HG03045 (cell line): ENCODE measurements at regions not wholly inside any gene's neighbourhood (a gene's known extent, or its start where the extent isn't known, plus 50 kb on each side); places are given as distances from the start of the nearest gene placed in this dataset.
"Not testable (repeated sequence)": the region's sequence is repeated elsewhere in the genome, so short reads cannot be mapped to it uniquely, and the experiment has no call there.

ENCODE experiments used
- ATAC-seq: cut with Tn5 transposase; IDR thresholded peaks from one replicate; pipeline ENCODE4 v1.9.1; 2021; ENCODE audit warnings: mild to moderate bottlenecking, moderate library complexity; ENCODE audit not compliant: unreplicated experiment

DNA sequence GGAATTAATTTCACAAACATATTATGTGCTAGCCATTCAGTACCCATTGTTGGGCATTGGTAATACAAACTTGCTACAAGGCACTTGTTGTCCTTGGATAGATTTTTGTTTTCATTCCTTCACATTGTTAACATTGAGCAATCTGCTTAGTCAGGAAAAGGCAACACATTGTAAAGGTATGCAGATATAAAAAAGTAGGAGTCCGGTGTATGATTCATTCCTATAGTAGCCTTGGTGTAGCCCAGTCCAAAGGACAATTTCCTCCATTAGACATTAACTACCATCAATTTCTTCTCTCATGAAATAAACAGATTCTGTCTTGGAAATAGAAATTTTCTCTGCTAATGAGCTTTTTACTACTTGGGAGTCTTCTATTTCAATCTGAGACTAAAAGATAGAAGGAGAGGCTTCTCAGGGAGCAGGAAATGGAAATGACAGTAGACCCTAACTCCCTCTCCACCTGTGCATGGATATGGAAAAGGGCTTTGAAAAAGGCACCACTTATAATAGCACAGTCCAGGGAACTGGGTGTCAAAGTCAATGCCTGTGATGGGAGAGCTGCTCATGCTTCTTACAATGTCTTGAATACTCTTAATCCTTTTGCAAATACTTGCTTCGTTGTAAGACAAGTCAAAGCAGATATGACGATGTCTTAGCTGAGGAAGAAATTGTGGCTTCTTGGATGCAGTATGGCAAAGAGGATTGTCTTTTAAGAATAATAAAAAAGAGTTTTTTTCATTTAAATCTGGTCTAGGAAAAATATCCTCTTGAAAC is 369.4 kb upstream of the CITED2 start:
- no peak for ATAC-seq

DNA sequence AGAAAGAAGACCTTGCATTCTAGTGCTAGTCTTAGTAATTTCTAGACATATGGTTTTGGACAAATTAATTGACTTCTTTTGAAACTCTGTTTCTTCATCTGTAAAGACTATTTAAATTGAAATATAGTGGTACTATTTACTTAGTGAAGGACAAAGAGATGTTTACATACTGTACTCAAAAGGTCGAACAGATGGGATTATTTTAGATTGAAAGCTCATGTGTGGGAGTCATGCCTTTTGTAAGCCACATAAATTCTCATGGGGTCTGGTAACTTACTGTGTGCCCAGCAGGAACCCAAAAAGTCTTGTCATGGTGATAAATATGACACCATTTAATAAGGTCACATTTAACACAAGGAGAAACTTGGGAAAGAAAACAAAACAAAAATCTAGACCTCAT is 368.2 kb upstream of the CITED2 start:
- no peak for ATAC-seq

DNA sequence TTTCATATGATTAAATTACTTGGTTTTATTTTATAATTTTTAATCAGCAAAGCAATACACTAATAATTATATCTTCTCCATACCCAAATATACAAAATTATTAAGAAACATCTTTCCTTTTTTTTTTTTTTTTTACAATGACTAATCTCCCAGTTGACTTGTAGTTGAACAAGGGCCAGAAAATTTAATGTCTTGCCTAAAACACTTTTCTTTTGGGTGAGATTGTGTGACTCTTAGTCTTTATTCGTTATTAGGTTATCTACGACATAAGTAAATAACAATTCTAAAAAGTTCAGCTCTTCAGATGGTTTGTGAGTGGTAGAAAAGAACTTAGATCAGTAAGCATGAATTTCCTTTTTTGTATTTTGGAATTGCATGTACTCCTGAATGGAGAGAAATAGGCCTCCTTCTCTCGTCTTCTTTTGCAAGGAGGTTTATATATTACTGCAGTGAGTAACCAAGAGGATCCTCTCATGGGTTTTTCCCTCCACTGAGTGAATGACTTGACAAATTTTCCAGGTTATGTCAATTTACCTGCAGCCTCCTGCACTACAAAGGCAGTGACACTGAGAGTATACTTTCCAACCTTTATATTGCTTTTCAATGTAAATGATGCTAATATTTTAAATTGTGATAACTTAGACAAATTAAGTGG is 364.5 kb upstream of the CITED2 start:
- no peak for ATAC-seq

DNA sequence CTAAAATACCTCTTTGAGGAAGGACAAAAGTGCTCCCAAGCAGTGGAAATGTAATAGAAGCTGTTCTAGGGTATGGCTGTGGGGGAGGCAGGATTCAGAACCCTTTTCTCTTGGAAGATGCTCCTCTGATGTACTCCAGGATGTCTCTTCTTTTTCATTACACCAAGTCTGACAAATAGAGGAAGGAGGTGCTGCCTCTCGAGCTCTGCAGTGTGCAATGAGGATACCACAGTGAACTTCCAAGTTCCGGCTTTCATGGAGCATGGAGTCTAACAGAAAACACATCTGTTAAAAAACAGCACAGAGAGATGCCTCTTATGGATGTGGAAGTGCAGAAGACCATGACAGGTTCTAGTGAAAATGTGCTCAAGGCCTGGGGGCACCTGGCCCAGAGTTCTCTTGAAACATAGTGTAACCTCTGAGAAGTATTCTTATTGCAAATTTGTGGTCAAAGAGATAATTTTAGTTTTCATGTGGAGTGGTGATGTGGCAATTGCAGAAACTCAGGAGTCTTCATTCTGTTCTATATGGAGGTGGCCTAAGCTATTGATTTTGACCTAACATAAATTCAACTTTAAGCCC is 362.0 kb upstream of the CITED2 start:
- peak; percentile 79 for ATAC-seq

DNA sequence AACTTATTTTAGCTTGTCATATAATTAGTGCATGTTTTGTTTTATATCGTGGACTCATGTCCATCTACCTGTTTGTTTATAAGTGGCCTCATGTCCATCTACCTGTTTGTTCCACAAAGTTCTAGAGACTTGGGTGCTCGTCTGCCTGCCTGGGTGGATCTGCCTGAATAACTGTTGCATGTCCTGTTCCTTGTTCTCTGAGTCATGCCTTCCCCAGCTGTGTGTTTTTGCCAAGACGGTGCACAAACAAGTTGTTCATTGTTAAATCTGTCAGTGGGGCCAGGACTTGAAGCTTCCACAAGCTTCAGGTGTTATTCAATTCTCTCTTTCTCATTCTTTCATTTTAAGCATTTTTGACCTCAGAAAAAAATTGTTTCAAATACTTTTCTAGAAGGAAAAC is 358.0 kb upstream of the CITED2 start:
- no peak for ATAC-seq

DNA sequence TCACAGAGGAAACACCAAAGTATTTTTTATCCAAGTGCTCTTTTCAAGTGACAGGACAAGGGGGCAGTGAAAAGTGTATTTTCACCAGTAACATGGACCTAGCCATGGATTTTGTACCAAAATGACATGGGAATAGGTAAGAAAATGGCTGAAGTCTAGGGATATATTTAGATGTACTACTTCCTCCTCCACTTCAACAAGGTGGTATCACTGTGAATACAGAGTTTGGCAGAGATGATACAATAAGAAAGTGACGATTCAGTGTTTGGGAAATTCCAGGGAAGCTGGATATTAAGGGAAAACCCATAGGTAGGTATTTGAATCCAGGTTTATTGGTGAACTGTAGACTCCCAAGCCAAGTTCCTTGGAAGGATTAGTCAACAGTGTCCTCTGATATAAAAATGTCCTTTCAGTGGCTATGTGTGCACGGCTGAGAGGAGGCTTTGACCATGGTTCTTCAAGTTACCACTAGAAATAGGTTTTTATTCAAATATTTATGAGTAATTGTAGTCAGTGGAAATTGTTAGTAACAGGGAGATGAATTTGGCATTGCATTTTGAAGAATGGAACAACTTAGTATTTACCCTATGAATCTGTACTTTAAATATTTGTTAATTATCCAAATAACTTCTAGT is 356.0 kb upstream of the CITED2 start:
- ATAC-seq: no peak

DNA sequence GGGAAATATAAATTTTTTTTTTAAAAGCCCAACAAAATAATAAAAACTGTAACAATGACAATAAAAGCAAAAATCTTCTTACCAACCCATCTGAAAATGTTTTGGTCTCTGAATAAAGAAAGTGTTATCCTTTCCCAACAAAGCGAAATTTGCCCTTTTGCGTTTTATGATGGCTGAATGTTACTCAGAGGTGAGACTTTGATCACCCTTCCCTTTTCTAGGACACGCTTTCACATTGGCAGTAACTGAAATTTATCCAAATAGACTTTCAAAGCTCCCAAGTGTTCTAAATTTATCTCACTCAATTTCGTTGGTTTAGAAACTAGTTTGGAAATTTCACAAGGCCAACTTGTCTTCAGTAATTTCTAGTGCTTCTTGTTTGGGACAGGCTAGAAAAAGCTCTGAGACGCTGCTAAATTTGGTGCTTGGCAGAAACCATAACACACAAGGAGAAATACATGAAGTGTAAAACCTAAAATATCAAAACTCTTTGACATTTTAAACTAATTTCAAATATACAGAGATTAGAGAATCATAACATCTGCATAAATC is 354.5 kb upstream of the CITED2 start:
- ATAC-seq: no peak

DNA sequence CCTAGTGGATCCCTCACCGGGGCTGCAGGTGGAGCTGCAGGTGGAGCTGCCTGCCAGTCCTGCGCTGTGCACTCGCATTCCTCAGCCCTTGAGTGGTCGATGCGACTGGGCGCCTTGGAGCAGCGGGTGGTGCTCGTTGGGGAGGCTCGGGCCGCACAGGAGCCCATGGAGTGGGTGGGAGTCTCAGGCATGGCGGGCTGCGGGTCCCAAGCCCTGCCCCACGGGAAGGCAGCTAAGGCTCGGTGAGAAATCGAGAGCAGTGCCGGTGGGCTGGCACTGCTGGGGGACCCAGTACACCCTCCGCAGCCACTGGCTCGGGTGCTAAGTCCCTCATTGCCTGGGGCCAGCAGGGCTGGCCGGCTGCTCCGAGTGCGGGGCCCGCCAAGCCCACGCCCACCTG is 351.8 kb upstream of the CITED2 start:
- ATAC-seq: not testable (repeated sequence)

DNA sequence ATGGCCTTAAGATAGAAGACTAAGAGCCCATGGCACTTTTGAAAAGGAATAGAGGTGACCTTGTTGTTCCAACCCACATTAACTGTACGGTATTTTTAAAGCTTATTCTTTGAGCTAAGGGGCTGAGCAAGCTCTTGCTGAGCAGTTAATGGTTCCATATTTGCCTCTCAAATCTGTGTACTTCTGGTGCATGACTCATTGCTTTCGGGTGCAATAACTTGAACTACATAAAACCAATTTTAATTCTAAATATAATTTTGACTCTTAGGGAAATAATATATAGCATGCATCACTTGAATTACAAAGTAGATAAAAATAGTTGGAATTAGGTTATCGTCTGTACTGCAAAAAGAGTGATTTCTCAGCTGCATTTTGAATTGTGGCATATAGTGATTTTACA is 348.1 kb upstream of the CITED2 start:
- no peak for ATAC-seq

DNA sequence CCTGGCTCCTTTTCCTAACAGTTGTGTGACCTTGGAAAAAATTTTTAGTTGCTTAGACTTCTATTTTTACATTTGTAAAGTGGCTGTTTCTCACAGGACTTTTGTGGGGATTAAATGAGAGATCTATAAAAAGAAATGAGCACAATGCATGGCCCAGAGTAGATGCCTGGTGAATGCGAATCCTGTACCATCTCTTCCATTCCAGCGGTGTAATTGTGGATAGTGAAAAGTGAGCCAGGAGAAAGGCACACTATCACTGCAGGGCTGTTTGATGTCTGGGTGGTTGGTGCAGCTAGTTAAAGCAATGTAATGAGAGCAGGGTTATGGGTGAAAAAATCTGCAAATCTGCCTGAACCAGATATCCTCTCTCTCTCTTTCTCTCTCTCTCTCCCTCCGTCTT is 347.5 kb upstream of the CITED2 start:
- ATAC-seq: no peak

DNA sequence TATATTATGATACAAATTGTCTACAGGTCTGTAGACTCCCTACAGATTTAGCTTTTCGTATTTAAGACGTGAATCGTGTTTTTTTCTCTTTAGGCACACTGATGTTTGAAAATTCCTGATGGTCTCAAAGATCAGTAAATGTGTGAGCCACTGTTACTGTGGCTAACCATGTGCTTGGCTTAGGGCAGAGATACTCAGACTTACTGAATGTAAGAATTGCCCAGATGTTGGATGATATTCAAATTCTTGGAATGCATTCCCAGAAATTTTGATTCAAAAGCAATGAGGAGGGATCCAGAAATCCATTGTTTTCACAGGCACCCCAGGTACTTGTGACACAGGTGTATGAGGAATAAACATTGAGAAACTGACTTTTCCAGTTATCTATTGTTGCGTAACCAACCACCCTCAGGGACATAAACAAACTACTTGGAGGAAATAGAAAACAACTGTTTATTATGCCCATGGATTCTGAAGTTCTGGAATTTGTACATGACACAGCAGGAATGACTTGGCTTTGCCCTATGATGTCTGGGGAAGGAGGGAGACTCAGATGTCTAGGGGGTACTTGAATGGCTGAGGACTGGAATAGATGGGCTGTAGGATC is 339.6 kb upstream of the CITED2 start:
- ATAC-seq: no peak

DNA sequence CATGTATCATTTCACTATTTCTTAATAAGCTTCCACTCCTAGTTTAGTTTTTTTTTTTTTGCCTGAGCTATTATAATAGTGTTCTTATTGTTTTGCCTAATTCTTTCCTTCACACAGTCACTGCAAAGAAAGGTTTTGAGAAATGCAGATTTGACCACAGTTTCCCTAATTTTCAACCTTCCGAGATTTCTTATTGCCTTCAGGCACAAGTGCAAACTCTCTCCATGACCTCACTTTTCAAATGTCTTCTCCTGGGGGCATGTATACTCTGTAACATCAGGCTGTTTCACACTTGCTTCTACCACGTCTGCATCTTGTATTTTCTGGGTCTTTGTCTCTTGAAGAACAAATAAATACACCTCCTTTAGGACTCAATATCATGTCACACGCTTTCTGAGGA is 339.0 kb upstream of the CITED2 start:
- no peak for ATAC-seq

DNA sequence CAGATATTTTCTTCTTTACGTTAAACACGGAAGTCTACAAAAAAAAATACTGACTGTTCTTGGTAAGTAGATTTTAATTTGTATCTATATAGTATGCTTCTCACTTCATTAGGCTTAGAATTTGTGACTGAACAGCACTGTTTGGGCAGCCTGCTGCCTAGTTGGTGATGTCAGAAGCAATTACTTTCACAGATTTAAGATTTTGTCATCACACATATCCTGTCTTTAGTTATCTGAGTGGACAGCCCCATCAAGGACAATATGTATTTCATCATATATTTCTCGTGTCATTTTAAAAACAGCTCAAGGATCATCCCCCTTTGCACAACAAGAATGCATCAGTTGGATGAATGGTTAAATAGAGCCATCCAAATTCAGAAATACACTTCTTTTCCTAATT is 338.4 kb upstream of the CITED2 start:
- ATAC-seq: no peak

DNA sequence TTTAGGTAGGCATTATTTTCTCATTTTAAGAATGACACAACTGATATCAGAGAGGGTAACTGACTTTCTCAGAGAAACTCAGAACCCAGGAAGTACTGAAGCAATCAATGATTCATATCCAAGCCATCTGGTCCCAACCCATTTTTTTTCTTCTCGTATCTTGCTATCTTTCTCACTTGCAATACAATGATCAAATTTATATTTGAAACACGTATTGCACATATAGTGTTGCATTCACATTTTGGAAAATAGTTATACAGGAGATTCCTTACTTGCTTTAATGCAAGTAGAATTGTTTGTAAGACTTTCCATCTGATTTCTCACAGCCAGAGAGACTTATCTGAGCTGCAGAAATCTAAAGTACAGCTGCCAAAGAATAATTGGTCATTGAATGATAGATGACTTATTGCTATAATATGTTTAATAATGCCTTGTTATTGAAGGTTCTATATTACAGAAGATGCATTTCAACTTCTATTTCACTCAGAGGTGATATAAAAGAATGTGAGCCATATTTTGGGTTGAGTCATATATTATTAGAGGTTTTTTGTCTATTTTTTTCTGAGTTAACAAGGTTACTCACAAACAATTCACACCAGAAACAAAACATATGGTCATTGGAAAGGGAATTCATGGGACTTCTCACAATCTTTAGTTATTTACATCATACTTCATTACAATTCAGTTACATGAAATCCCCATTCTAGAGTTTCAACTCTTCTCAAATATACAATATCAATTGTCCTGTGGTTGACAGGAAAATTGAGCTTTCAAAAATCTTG is 337.5 kb upstream of the CITED2 start:
- ATAC-seq: no peak

DNA sequence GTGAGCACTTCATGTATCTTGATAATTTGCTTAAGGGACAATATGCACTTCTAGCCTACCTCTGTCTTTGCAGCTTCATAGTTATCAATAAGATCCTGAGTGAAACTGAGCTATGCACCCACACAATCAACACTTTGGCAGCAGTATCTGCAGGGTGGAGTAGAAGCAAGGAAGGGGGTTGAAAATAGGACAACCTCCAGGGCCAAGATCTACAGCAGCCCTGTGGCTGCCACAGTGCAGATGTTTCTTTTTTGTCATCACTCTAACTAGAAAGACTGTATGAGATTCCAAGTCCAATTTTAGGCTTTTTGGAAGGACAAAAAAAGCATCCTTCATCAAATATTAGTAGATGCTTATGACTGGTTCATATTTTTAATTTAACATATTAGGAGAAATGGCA is 336.1 kb upstream of the CITED2 start:
- no peak for ATAC-seq

DNA sequence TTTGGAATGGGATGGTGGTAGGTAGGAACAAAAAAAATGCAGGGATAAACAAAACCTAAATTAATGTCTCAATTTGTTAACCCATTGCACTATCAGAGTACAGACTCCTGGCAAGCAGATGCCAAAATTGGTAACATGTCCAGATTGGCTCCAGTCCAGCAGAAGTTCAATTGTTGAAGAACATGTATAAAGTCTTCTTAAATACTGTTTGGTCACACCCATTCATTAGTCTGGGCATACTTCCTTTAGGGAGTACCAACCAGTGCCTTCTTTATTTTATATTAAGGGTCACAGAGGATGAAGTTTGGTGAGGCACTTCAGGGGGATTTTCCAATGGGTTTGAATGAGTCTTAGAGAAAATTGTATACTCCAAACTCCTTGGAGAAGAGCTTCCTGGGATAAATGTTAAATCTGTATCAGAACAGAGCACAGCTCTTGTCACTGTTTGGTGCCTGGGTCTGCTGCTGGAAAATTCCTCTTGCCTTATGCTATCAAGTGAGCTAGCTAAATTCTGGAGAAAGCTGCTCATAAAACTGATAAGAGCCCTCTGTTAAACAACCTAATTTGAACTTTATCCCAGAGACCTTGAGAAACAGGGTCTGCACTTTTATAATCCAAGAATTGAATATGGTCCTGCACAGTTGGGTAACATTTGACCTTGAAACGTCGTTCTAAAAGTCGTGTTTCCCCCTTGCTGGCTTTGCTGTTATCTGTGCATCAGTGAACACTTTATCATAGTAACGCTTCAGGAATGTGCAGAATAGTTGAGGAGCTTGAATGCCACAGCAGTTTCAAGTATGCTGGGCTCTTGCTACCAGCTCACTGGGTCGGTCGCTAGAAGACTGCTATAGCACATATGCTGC is 334.1 kb upstream of the CITED2 start:
- no peak for ATAC-seq

DNA sequence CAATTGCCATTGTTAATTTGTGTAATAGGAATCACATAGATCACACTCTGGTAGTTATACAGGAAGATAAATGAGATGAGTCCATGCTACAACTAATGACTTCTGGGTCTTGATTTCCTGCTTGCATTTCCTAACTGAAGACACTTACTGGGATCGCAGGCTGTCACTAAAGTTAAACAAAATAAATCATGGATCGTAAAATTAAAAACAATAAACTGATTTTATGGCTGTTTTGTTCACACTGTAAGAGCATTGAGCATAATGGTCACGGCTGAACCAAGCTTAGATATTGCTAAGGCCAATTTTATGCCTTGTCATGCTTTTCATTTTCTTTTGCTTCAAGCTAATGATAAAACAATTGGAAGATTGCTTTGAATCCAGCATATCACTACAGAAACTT is 332.5 kb upstream of the CITED2 start:
- no peak for ATAC-seq

DNA sequence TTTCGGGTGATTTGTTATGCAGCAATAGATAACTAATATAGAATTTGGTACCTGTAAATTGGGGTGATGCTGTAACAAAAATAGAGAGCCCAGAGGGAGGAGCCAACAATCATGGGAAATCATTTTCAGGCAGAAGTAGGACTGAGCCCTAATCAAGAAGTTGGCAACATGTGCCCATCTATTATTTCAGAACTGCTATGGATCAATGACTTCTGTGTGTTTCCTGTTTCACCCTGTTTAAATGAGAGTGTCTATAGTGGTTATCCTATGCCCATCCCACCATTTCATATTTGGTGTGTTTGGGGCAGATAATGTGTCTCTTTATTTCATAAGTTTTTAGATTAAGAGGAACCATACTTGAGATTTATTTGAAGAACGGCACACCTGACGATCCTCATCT is 330.8 kb upstream of the CITED2 start:
- no peak for ATAC-seq

DNA sequence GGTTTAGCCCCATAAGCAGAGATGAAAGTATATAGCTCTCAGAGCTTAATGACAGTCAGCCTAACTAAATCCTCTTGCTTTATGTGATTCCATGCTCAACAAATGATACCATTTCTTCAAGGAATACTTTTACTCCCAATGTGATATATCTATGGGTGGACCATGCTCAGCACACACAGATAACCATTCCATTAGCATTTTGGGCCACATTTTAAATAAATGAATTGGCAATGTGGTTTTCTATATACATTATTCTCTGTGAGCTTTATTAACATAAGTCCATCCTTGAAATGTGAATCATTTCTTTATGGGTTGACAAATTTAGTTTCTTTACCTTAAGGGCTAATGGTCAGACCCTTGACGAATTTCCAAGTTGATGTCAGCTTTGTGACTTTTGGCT is 329.3 kb upstream of the CITED2 start:
- ATAC-seq: no peak

DNA sequence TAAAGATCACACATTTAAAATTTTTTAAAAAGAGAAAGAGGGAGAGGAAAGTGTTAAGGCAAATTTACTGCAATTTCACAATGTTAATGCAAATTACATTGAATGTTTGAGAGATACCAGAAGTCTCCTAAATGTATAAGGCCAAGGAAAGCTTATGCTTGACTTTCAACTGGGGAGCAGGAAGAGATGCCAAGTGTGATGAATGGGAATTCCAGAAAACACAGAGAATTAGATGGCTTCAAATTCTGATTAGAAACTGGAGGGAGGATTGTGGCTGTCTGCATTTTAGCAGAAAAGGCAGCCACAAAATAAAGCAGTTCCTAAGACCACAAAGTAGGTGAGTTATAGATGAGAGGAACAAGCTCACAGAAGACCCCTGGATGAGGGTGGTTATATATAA is 328.3 kb upstream of the CITED2 start:
- ATAC-seq: no peak
